ENCODE measurements at regions not wholly inside any gene's neighbourhood (a gene's known extent, or its start where the extent isn't known, plus 50 kb on each side); places are given as distances from the start of the nearest gene placed in this dataset.
"Not testable (repeated sequence)": the region's sequence is repeated elsewhere in the genome, so short reads cannot be mapped to it uniquely, and the experiment has no call there.

DNA sequence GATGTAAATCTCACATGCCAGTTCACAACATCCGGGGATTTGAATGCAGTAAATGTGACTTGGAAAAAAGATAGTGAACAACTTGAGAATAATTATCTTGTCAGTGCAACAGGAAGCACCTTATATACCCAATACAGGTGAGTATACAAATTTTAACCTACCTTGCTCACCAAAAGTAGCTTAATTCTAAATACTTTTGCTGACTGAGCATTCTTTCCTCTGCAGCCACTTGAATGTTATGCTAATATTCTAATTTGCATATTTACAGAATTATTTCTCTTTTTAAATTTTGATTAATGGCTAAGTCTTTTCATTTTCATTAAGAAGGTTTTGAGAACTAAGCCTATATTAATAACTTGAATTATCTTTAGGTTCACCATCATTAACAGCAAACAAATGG, 371.8 kb downstream of the SRGAP2C start:
- in situ Hi-C loops (cut with MboI; ENCODE audit: low sequenced_read_pairs in 4 of 4); H3K4me3 ChIP-seq; H3K9me3 ChIP-seq; H3K4me1 ChIP-seq; DNase-seq; H3K36me3 ChIP-seq; H3K27ac ChIP-seq; intact Hi-C loops (cut with DNase I; ENCODE audit: low total_unique reads); ATAC-seq; H3K27me3 ChIP-seq: not testable (repeated sequence)

- in situ Hi-C loops (cut with MboI; ENCODE audit: low sequenced_read_pairs in 4 of 4); intact Hi-C loops (cut with DNase I; ENCODE audit: low total_unique reads); H3K9me3 ChIP-seq; ATAC-seq; H3K4me1 ChIP-seq; H3K36me3 ChIP-seq; DNase-seq; H3K27ac ChIP-seq; H3K4me3 ChIP-seq; H3K27me3 ChIP-seq: not testable (repeated sequence)
Measured at GRCh38 chr1:121558034-121558433, 373.3 kb downstream of the SRGAP2C start.

- ATAC-seq (no peak), DNase-seq (no peak)
- intact Hi-C loops (cut with DNase I; ENCODE audit: low total_unique reads) (no loop called here), in situ Hi-C loops (cut with MboI; ENCODE audit: low sequenced_read_pairs in 4 of 4) (no loop called here)
- Histone ChIP-seq H3K27me3 (no peaks in the 10 kb centered on the region), H3K9me3 (no peaks in the 10 kb centered on the region), H3K4me3 (no peak overlapping the region), H3K4me1 (no peaks in the 10 kb centered on the region), H3K36me3 (no peaks in the 10 kb centered on the region), H3K27ac (no peak overlapping the region)
- TF ChIP-seq, protein P1, sequence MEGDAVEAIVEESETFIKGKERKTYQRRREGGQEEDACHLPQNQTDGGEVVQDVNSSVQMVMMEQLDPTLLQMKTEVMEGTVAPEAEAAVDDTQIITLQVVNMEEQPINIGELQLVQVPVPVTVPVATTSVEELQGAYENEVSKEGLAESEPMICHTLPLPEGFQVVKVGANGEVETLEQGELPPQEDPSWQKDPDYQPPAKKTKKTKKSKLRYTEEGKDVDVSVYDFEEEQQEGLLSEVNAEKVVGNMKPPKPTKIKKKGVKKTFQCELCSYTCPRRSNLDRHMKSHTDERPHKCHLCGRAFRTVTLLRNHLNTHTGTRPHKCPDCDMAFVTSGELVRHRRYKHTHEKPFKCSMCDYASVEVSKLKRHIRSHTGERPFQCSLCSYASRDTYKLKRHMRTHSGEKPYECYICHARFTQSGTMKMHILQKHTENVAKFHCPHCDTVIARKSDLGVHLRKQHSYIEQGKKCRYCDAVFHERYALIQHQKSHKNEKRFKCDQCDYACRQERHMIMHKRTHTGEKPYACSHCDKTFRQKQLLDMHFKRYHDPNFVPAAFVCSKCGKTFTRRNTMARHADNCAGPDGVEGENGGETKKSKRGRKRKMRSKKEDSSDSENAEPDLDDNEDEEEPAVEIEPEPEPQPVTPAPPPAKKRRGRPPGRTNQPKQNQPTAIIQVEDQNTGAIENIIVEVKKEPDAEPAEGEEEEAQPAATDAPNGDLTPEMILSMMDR (IDR thresholded peaks at IDR 0.05 in 4 of 5, conservative IDR thresholded peaks at IDR 0.05 in 1 of 5): no peak
- TF ChIP-seq POLR2A (IDR thresholded peaks at IDR 0.05): no peak
Measured at GRCh38 chr1:121558514-121558913, 373.7 kb downstream of the SRGAP2C start.

- H3K27ac ChIP-seq: no peak overlapping the region
- no peak overlapping the region for H3K4me3 ChIP-seq
- DNase-seq (no peak), ATAC-seq (no peak)
- intact Hi-C loops (cut with DNase I; ENCODE audit: low total_unique reads): no loop called here
- TF ChIP-seq, protein P1 (IDR thresholded peaks at IDR 0.05 in 4 of 5, conservative IDR thresholded peaks at IDR 0.05 in 1 of 5): no peak
- TF ChIP-seq POLR2A (IDR thresholded peaks at IDR 0.05): no peak
- in situ Hi-C loops (cut with MboI; ENCODE audit: low sequenced_read_pairs in 4 of 4): no loop called here
- H3K4me1 ChIP-seq: no peaks in the 10 kb centered on the region
- no peaks in the 10 kb centered on the region for H3K36me3 ChIP-seq
- H3K27me3 ChIP-seq: no peaks in the 10 kb centered on the region
- H3K9me3 ChIP-seq: no peaks in the 10 kb centered on the region
Measured at GRCh38 chr1:121566346-121566745, 381.6 kb downstream of the SRGAP2C start.

DNA sequence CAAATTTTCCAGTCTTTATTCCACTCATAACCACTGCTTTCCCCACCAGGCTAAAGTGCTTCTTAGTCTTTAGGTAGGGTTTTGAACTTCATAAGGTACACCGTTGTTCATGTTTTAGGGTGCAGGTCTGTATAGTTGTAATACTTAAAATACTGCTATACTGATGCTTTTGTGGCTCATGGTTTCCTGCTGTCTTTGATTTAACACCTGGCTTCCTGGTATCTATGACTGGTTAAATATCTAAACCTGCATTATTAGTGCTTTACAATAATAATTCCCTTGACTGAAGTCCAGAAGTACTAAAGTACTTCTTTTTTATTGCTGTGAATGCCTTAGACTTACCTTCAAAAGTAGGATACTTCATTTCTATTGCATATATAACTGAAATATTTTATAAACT, 384.7 kb downstream of the SRGAP2C start:
- in situ Hi-C loops (cut with MboI; ENCODE audit: low sequenced_read_pairs in 4 of 4): no loop called here
- DNase-seq: no peak
- TF ChIP-seq, protein P1 (IDR thresholded peaks at IDR 0.05 in 4 of 5, conservative IDR thresholded peaks at IDR 0.05 in 1 of 5): no peak
- TF ChIP-seq POLR2A (IDR thresholded peaks at IDR 0.05): no peak

DNA sequence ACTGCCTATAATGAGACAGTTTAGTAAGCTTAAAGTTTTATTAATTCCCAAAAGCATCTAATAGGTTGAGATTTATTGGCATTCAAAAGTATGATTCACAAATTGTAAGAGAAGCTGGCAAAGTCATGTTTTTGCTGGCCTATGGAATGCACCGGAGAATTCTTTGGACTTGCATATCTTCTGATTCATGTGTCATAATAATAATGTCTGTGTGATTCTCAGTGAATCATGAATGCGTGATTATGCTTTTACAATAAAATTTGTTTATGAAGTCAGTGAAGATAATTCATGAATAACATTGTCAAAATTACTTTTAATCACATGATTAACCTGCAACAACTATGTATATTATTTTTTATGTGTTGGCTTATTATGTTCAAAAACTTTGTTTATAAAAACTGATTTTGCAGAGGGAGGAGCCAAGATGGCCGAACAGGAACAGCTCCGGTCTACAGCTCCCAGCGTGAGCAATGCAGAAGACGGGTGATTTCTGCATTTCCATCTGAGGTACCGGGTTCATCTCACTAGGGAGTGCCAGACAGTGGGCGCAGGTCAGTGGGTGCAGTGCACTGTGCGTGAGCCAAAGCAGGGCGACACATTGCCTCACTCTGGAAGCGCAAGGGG, 389.2 kb downstream of the SRGAP2C start:
- ATAC-seq; H3K27me3 ChIP-seq; intact Hi-C loops (cut with DNase I; ENCODE audit: low total_unique reads); H3K4me3 ChIP-seq; DNase-seq; H3K9me3 ChIP-seq; H3K36me3 ChIP-seq; H3K27ac ChIP-seq; in situ Hi-C loops (cut with MboI; ENCODE audit: low sequenced_read_pairs in 4 of 4); H3K4me1 ChIP-seq: not testable (repeated sequence)

More for the DNA sequence above, 384.7 kb downstream of the SRGAP2C start:
- H3K4me3 ChIP-seq: no peak overlapping the region
- H3K27ac ChIP-seq: no peak overlapping the region
- no peaks in the 10 kb centered on the region for H3K9me3 ChIP-seq
- intact Hi-C loops (cut with DNase I; ENCODE audit: low total_unique reads): no loop called here
- H3K27me3 ChIP-seq: no peaks in the 10 kb centered on the region
- H3K36me3 ChIP-seq: no peaks in the 10 kb centered on the region
- no peak for ATAC-seq
- no peaks in the 10 kb centered on the region for H3K4me1 ChIP-seq

GRCh38 chr1:121574505-121574899, 389.7 kb downstream of the SRGAP2C start:
- in situ Hi-C loops (cut with MboI; ENCODE audit: low sequenced_read_pairs in 4 of 4); ATAC-seq; H3K36me3 ChIP-seq; DNase-seq; intact Hi-C loops (cut with DNase I; ENCODE audit: low total_unique reads); H3K4me1 ChIP-seq; H3K9me3 ChIP-seq; H3K4me3 ChIP-seq; H3K27me3 ChIP-seq; H3K27ac ChIP-seq: not testable (repeated sequence)

GRCh38 chr1:121582898-121583297, 398.1 kb downstream of the SRGAP2C start:
- intact Hi-C loops (cut with DNase I; ENCODE audit: low total_unique reads); in situ Hi-C loops (cut with MboI; ENCODE audit: low sequenced_read_pairs in 4 of 4); H3K4me1 ChIP-seq; H3K36me3 ChIP-seq; DNase-seq; H3K4me3 ChIP-seq; H3K9me3 ChIP-seq; H3K27me3 ChIP-seq; ATAC-seq; H3K27ac ChIP-seq: not testable (repeated sequence)
